EL (cell line): ENCODE measurements at regions not wholly inside any gene's neighbourhood (a gene's known extent, or its start where the extent isn't known, plus 50 kb on each side); places are given as distances from the start of the nearest gene placed in this dataset.
"Not testable (repeated sequence)": the region's sequence is repeated elsewhere in the genome, so short reads cannot be mapped to it uniquely, and the experiment has no call there.

Source experiments
- DNase-seq: peaks from one replicate; pipeline ENCODE4 v3.0.0-alpha.2; 2016

- DNase-seq: not testable (repeated sequence)
Measured at GRCh38 chr6:158881276-158881675, 62.1 kb upstream of the EZR start.

GRCh38 chr6:158879180-158879579 lies 60.0 kb upstream of the EZR start:
- DNase-seq: peak; percentile 50

- no peak for DNase-seq
Measured at GRCh38 chr6:158877716-158878115, 58.5 kb upstream of the EZR start.

- no peak for DNase-seq
Measured at GRCh38 chr6:158876886-158877285, 57.7 kb upstream of the EZR start.

- no peak for DNase-seq
Measured at GRCh38 chr6:158870649-158870957, 51.4 kb upstream of the EZR start.

- peak; percentile 97 for DNase-seq
Measured at GRCh38 chr6:158869826-158870648, 50.9 kb upstream of the EZR start.

- DNase-seq: no peak
Measured at GRCh38 chr6:158868890-158869825, 50.0 kb upstream of the EZR start.
